ENCODE measurements at regions not wholly inside any gene's neighbourhood (a gene's known extent, or its start where the extent isn't known, plus 50 kb on each side); places are given as distances from the start of the nearest gene placed in this dataset.
A peak's percentile ranks its signal among the peaks of the same experiment; 100 is the strongest.
"Not testable (repeated sequence)": the region's sequence is repeated elsewhere in the genome, so short reads cannot be mapped to it uniquely, and the experiment has no call there.

- DNase-seq (ENCODE audit: low read depth in 2 of 2): no peak
Observed at GRCh38 chr16:22625967-22626366, 115.3 kb downstream of the NPIPB5 start.

- DNase-seq (ENCODE audit: low read depth in 2 of 2): no peak
Observed at GRCh38 chr16:22627043-22627442, 116.4 kb downstream of the NPIPB5 start.

- no peak for DNase-seq (ENCODE audit: low read depth in 2 of 2)
Observed at GRCh38 chr16:22628994-22629393, 118.3 kb downstream of the NPIPB5 start.

- no peak for DNase-seq (ENCODE audit: low read depth in 2 of 2)
Observed at GRCh38 chr16:22630242-22630641, 119.6 kb downstream of the NPIPB5 start.

GRCh38 chr16:22631264-22631663 is 120.6 kb downstream of the NPIPB5 start:
- DNase-seq (ENCODE audit: low read depth in 2 of 2): no peak

- DNase-seq (ENCODE audit: low read depth in 2 of 2): no peak
Observed at GRCh38 chr16:22632606-22633005, 121.9 kb downstream of the NPIPB5 start.

- no peak for DNase-seq (ENCODE audit: low read depth in 2 of 2)
Observed at GRCh38 chr16:22633280-22633679, 122.6 kb downstream of the NPIPB5 start.

GRCh38 chr16:22633799-22634198 is 123.1 kb downstream of the NPIPB5 start:
- no peak for DNase-seq (ENCODE audit: low read depth in 2 of 2)

GRCh38 chr16:22634954-22635353 is 124.3 kb downstream of the NPIPB5 start:
- DNase-seq (ENCODE audit: low read depth in 2 of 2): no peak

- DNase-seq (ENCODE audit: low read depth in 2 of 2): no peak
Observed at GRCh38 chr16:22635357-22635761, 124.7 kb downstream of the NPIPB5 start.

GRCh38 chr16:22635801-22636200 is 125.1 kb downstream of the NPIPB5 start:
- DNase-seq (ENCODE audit: low read depth in 2 of 2): no peak

- peak in 1 of 2 experiments; percentile 13 for DNase-seq (ENCODE audit: low read depth in 2 of 2)
Observed at GRCh38 chr16:22638393-22639206, 127.9 kb downstream of the NPIPB5 start.

GRCh38 chr16:22641131-22641628 is 130.5 kb downstream of the NPIPB5 start:
- DNase-seq (ENCODE audit: low read depth in 2 of 2): peak in 1 of 2 experiments; percentile 11

- no peak for DNase-seq (ENCODE audit: low read depth in 2 of 2)
Observed at GRCh38 chr16:22642416-22643088, 131.9 kb downstream of the NPIPB5 start.

- not testable (repeated sequence) for DNase-seq (ENCODE audit: low read depth in 2 of 2)
Observed at GRCh38 chr16:22643203-22643602, 132.5 kb downstream of the NPIPB5 start.

GRCh38 chr16:22643886-22644285 is 133.2 kb downstream of the NPIPB5 start:
- no peak for DNase-seq (ENCODE audit: low read depth in 2 of 2)

GRCh38 chr16:22645868-22646267 is 135.2 kb downstream of the NPIPB5 start:
- DNase-seq (ENCODE audit: low read depth in 2 of 2): no peak

GRCh38 chr16:22646948-22647556 is 136.4 kb downstream of the NPIPB5 start:
- DNase-seq (ENCODE audit: low read depth in 2 of 2): no peak

GRCh38 chr16:22648141-22648540 is 137.4 kb downstream of the NPIPB5 start:
- no peak for DNase-seq (ENCODE audit: low read depth in 2 of 2)

- DNase-seq (ENCODE audit: low read depth in 2 of 2): no peak
Observed at GRCh38 chr16:22648941-22649340, 138.2 kb downstream of the NPIPB5 start.

- not testable (repeated sequence) for DNase-seq (ENCODE audit: low read depth in 2 of 2)
Observed at GRCh38 chr16:22651111-22651817, 140.6 kb downstream of the NPIPB5 start.

- DNase-seq (ENCODE audit: low read depth in 2 of 2): no peak
Observed at GRCh38 chr16:22652463-22652845, 141.8 kb downstream of the NPIPB5 start.
